ENCODE measurements at regions not wholly inside any gene's neighbourhood (a gene's known extent, or its start where the extent isn't known, plus 50 kb on each side); places are given as distances from the start of the nearest gene placed in this dataset.

DNA sequence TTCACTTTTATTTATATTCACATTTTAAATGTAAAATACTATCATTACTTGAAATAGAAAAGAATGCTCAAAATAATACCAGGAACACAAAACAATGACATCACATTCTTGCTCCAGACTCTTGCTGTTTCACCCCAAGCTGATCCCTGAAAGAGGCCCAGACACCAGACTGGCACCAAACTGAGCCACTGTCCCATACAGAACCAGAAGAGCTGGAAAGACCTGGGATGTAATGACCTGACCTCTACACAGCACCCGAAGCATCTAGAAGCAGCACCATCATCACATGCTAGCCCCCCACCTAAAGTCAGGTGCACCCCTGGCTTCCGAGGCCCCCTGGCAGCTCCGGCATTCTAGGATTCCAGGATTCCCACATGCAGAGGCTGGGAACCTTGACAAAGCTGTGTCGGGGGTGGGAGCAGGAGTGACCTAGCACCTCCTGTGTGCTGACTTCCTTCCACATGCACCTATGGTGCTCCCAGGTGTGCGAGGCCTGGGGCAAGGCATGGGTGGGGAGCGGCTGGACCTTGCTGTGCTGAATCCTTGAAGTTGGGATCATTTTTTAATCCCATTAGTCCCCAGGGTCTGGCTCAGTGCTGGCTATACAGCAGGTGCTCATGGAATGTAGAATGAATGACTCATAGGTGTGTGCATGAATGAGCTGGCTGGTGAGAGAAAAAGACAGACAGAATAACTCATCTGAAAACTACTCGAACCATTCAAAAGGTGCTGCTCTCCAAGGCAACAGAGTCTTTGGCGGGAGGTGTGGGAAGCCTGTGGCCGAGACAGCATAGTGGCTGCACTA, 144.7 kb upstream of the IQSEC1 start:
- Histone ChIP-seq H3K27me3 (replicated peaks in 1 of 2; ENCODE audit: control insufficient read depth in 2 of 2, insufficient read depth in 2 of 2, low read length in 1 of 2) (peaks cover 2 to 7% of the 10 kb centered on the region in 2 experiments; a peak in 3 of 4 replicates), H3K4me2 (ENCODE audit: control insufficient read depth, insufficient read depth) (no peak overlapping the region), H3K4me1 (ENCODE audit: control insufficient read depth, insufficient read depth, low read length) (no peaks in the 10 kb centered on the region), H3K79me2 (ENCODE audit: control insufficient read depth, insufficient read depth, low read length) (no peaks in the 10 kb centered on the region), H4K20me1 (ENCODE audit: control insufficient read depth, insufficient read depth) (no peaks in the 10 kb centered on the region), H3K9me3 (replicated peaks; ENCODE audit: control insufficient read depth, insufficient read depth, low read length) (no peaks in the 10 kb centered on the region), H2AFZ (ENCODE audit: control insufficient read depth, low read depth, low read length) (no peak overlapping the region), H3K9ac (ENCODE audit: control insufficient read depth, insufficient read depth, low read length) (no peak overlapping the region), H3K36me3 (ENCODE audit: control insufficient read depth in 2 of 2, insufficient read depth in 2 of 2, low read length in 1 of 2) (no peaks in the 10 kb centered on the region), H3K27ac (ENCODE audit: control insufficient read depth, insufficient read depth) (no peak overlapping the region), H3K4me3 (no peak overlapping the region)
- 13% methylated on average over 9 of the region's 9 CpGs for WGBS (ENCODE audit: insufficient coverage, insufficient replicate concordance, low lambda C conversion rate, missing lambda C conversion rate)
- ChIA-PET RAD21 (ENCODE audit: unreplicated experiment) (no interaction called here), CTCF (no interaction called here), SMC1A (ENCODE audit: uncharacterized antibody, unreplicated experiment) (no interaction called here), POLR2A (interaction anchor here (0.5 kb wide), 1 partner anchor 1838 kb away, joined by 5 read pairs; no protein-coding TSS in a partner anchor)
- in situ Hi-C loops (cut with MboI) (no loop called here), intact Hi-C loops (cut with micrococcal nuclease; ENCODE audit: unreplicated experiment) (no loop called here)
- no peak for DNase-seq (ENCODE audit: low read depth, low spot score)
- BruUV-seq (replicated peaks) = no TSS peak
- ATAC-seq = no peak
- FAIRE-seq = no peak
- TF ChIP-seq ATF7 (IDR thresholded peaks at IDR 0.05; ENCODE audit: low read depth) (no peak), ELK1 (IDR thresholded peaks at IDR 0.05; ENCODE audit: low read depth, low read length) (no peak), POLR2A (IDR thresholded peaks at IDR 0.05; ENCODE audit: low read depth, low read length) (no peak), JUND (IDR thresholded peaks at IDR 0.05; ENCODE audit: low read depth, low read length) (no peak), MTA2 (IDR thresholded peaks at IDR 0.05; ENCODE audit: low read depth) (no peak), NR2C2 (IDR thresholded peaks at IDR 0.05; ENCODE audit: borderline replicate concordance, control insufficient read depth, insufficient read length, low read depth) (no peak)
- TF ChIP-seq, protein P1, sequence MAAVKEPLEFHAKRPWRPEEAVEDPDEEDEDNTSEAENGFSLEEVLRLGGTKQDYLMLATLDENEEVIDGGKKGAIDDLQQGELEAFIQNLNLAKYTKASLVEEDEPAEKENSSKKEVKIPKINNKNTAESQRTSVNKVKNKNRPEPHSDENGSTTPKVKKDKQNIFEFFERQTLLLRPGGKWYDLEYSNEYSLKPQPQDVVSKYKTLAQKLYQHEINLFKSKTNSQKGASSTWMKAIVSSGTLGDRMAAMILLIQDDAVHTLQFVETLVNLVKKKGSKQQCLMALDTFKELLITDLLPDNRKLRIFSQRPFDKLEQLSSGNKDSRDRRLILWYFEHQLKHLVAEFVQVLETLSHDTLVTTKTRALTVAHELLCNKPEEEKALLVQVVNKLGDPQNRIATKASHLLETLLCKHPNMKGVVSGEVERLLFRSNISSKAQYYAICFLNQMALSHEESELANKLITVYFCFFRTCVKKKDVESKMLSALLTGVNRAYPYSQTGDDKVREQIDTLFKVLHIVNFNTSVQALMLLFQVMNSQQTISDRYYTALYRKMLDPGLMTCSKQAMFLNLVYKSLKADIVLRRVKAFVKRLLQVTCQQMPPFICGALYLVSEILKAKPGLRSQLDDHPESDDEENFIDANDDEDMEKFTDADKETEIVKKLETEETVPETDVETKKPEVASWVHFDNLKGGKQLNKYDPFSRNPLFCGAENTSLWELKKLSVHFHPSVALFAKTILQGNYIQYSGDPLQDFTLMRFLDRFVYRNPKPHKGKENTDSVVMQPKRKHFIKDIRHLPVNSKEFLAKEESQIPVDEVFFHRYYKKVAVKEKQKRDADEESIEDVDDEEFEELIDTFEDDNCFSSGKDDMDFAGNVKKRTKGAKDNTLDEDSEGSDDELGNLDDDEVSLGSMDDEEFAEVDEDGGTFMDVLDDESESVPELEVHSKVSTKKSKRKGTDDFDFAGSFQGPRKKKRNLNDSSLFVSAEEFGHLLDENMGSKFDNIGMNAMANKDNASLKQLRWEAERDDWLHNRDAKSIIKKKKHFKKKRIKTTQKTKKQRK (IDR thresholded peaks at IDR 0.05; ENCODE audit: low read depth, low read length) = no peak
- TF ChIP-seq, protein P2, sequence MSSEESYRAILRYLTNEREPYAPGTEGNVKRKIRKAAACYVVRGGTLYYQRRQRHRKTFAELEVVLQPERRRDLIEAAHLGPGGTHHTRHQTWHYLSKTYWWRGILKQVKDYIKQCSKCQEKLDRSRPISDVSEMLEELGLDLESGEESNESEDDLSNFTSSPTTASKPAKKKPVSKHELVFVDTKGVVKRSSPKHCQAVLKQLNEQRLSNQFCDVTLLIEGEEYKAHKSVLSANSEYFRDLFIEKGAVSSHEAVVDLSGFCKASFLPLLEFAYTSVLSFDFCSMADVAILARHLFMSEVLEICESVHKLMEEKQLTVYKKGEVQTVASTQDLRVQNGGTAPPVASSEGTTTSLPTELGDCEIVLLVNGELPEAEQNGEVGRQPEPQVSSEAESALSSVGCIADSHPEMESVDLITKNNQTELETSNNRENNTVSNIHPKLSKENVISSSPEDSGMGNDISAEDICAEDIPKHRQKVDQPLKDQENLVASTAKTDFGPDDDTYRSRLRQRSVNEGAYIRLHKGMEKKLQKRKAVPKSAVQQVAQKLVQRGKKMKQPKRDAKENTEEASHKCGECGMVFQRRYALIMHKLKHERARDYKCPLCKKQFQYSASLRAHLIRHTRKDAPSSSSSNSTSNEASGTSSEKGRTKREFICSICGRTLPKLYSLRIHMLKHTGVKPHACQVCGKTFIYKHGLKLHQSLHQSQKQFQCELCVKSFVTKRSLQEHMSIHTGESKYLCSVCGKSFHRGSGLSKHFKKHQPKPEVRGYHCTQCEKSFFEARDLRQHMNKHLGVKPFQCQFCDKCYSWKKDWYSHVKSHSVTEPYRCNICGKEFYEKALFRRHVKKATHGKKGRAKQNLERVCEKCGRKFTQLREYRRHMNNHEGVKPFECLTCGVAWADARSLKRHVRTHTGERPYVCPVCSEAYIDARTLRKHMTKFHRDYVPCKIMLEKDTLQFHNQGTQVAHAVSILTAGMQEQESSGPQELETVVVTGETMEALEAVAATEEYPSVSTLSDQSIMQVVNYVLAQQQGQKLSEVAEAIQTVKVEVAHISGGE (CRISPR knock-in tag; IDR thresholded peaks at IDR 0.05) = no peak
- TF ChIP-seq, protein P3, sequence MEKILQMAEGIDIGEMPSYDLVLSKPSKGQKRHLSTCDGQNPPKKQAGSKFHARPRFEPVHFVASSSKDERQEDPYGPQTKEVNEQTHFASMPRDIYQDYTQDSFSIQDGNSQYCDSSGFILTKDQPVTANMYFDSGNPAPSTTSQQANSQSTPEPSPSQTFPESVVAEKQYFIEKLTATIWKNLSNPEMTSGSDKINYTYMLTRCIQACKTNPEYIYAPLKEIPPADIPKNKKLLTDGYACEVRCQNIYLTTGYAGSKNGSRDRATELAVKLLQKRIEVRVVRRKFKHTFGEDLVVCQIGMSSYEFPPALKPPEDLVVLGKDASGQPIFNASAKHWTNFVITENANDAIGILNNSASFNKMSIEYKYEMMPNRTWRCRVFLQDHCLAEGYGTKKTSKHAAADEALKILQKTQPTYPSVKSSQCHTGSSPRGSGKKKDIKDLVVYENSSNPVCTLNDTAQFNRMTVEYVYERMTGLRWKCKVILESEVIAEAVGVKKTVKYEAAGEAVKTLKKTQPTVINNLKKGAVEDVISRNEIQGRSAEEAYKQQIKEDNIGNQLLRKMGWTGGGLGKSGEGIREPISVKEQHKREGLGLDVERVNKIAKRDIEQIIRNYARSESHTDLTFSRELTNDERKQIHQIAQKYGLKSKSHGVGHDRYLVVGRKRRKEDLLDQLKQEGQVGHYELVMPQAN (conservative IDR thresholded peaks at IDR 0.05) = no peak
